ENCODE measurements at regions not wholly inside any gene's neighbourhood (a gene's known extent, or its start where the extent isn't known, plus 50 kb on each side); places are given as distances from the start of the nearest gene placed in this dataset.

GRCh38 chr15:36313021-36313420 is 266.4 kb upstream of the CDIN1 start:
- H3K36me3 Mint-ChIP-seq: no peaks in the 10 kb centered on the region
- peaks cover 2% of the 10 kb centered on the region for H3K9me3 Mint-ChIP-seq
- H3K4me1 Mint-ChIP-seq: no peaks in the 10 kb centered on the region
- no peak for ATAC-seq (ENCODE audit: low read depth)
- H3K4me3 Mint-ChIP-seq: no peak overlapping the region
- H3K27ac Mint-ChIP-seq: no peak overlapping the region
- H3K27me3 Mint-ChIP-seq: no peaks in the 10 kb centered on the region
- no peak for DNase-seq (ENCODE audit: low spot score in 2 of 2)

GRCh38 chr15:36313736-36314280 is 265.6 kb upstream of the CDIN1 start:
- H3K4me3 Mint-ChIP-seq: no peak overlapping the region
- ATAC-seq (ENCODE audit: low read depth) (no peak), DNase-seq (ENCODE audit: low spot score in 2 of 2) (no peak)
- H3K9me3 Mint-ChIP-seq: peaks cover 2% of the 10 kb centered on the region
- H3K4me1 Mint-ChIP-seq: no peaks in the 10 kb centered on the region
- no peaks in the 10 kb centered on the region for H3K27me3 Mint-ChIP-seq
- H3K27ac Mint-ChIP-seq: no peak overlapping the region
- H3K36me3 Mint-ChIP-seq: no peaks in the 10 kb centered on the region

GRCh38 chr15:36315649-36316048 is 263.8 kb upstream of the CDIN1 start:
- H3K36me3 Mint-ChIP-seq: no peaks in the 10 kb centered on the region
- ATAC-seq (ENCODE audit: low read depth) (no peak), DNase-seq (ENCODE audit: low spot score in 2 of 2) (no peak)
- H3K27ac Mint-ChIP-seq: no peak overlapping the region
- no peaks in the 10 kb centered on the region for H3K4me1 Mint-ChIP-seq
- H3K27me3 Mint-ChIP-seq: no peaks in the 10 kb centered on the region
- no peaks in the 10 kb centered on the region for H3K9me3 Mint-ChIP-seq
- H3K4me3 Mint-ChIP-seq: no peak overlapping the region

GRCh38 chr15:36323615-36324014 is 255.8 kb upstream of the CDIN1 start:
- Mint-ChIP-seq H3K27ac (no peak overlapping the region), H3K9me3 (peaks cover 1% of the 10 kb centered on the region), H3K27me3 (no peaks in the 10 kb centered on the region), H3K36me3 (no peaks in the 10 kb centered on the region), H3K4me1 (no peaks in the 10 kb centered on the region), H3K4me3 (no peak overlapping the region)
- DNase-seq (ENCODE audit: low spot score in 2 of 2) (no peak), ATAC-seq (ENCODE audit: low read depth) (no peak)

GRCh38 chr15:36325206-36325605 is 254.2 kb upstream of the CDIN1 start:
- ATAC-seq (ENCODE audit: low read depth) (no peak), DNase-seq (ENCODE audit: low spot score in 2 of 2) (no peak)
- H3K4me1 Mint-ChIP-seq: no peaks in the 10 kb centered on the region
- H3K4me3 Mint-ChIP-seq: no peak overlapping the region
- H3K36me3 Mint-ChIP-seq: no peaks in the 10 kb centered on the region
- H3K27ac Mint-ChIP-seq: no peak overlapping the region
- peaks cover 1% of the 10 kb centered on the region for H3K9me3 Mint-ChIP-seq
- H3K27me3 Mint-ChIP-seq: no peaks in the 10 kb centered on the region

GRCh38 chr15:36329592-36329991 is 249.8 kb upstream of the CDIN1 start:
- H3K9me3 Mint-ChIP-seq: peaks cover 1% of the 10 kb centered on the region
- DNase-seq (ENCODE audit: low spot score in 2 of 2): no peak
- H3K36me3 Mint-ChIP-seq: no peaks in the 10 kb centered on the region
- H3K4me3 Mint-ChIP-seq: no peak overlapping the region
- no peak overlapping the region for H3K27ac Mint-ChIP-seq
- H3K27me3 Mint-ChIP-seq: no peaks in the 10 kb centered on the region
- ATAC-seq (ENCODE audit: low read depth): no peak
- H3K4me1 Mint-ChIP-seq: no peaks in the 10 kb centered on the region

GRCh38 chr15:36330598-36330997 is 248.8 kb upstream of the CDIN1 start:
- Mint-ChIP-seq H3K4me1 (no peaks in the 10 kb centered on the region), H3K4me3 (no peak overlapping the region)

GRCh38 chr15:36331531-36332275 is 247.7 kb upstream of the CDIN1 start:
- no peak for DNase-seq (ENCODE audit: low spot score in 2 of 2)
- no peaks in the 10 kb centered on the region for H3K27me3 Mint-ChIP-seq
- H3K4me1 Mint-ChIP-seq: no peaks in the 10 kb centered on the region
- no peak for ATAC-seq (ENCODE audit: low read depth)
- peaks cover 2% of the 10 kb centered on the region for H3K9me3 Mint-ChIP-seq
- H3K4me3 Mint-ChIP-seq: no peak overlapping the region
- no peak overlapping the region for H3K27ac Mint-ChIP-seq
- H3K36me3 Mint-ChIP-seq: no peaks in the 10 kb centered on the region

More at GRCh38 chr15:36330598-36330997, 248.8 kb upstream of the CDIN1 start:
- ATAC-seq (ENCODE audit: low read depth) (no peak), DNase-seq (ENCODE audit: low spot score in 2 of 2) (no peak)
- Mint-ChIP-seq H3K27ac (no peak overlapping the region), H3K9me3 (no peaks in the 10 kb centered on the region), H3K36me3 (no peaks in the 10 kb centered on the region), H3K27me3 (no peaks in the 10 kb centered on the region)

- Mint-ChIP-seq H3K9me3 (peaks cover 2% of the 10 kb centered on the region), H3K4me3 (no peak overlapping the region), H3K27me3 (no peaks in the 10 kb centered on the region), H3K36me3 (no peaks in the 10 kb centered on the region), H3K4me1 (no peaks in the 10 kb centered on the region), H3K27ac (no peak overlapping the region)
- ATAC-seq (ENCODE audit: low read depth) (no peak), DNase-seq (ENCODE audit: low spot score in 2 of 2) (no peak)
These were observed 247.1 kb upstream of the CDIN1 start for GRCh38 chr15:36332301-36332700.

GRCh38 chr15:36332896-36333295 is 246.5 kb upstream of the CDIN1 start:
- H3K27me3 Mint-ChIP-seq: no peaks in the 10 kb centered on the region
- no peaks in the 10 kb centered on the region for H3K4me1 Mint-ChIP-seq

GRCh38 chr15:36334059-36334458 is 245.4 kb upstream of the CDIN1 start:
- Mint-ChIP-seq H3K27me3 (no peaks in the 10 kb centered on the region), H3K4me3 (no peak overlapping the region), H3K27ac (no peak overlapping the region), H3K9me3 (peaks cover 2% of the 10 kb centered on the region), H3K4me1 (no peaks in the 10 kb centered on the region), H3K36me3 (no peaks in the 10 kb centered on the region)
- ATAC-seq (ENCODE audit: low read depth): no peak
- DNase-seq (ENCODE audit: low spot score in 2 of 2): no peak

More at GRCh38 chr15:36332896-36333295, 246.5 kb upstream of the CDIN1 start:
- no peak for DNase-seq (ENCODE audit: low spot score in 2 of 2)
- H3K4me3 Mint-ChIP-seq: no peak overlapping the region
- peaks cover 2% of the 10 kb centered on the region for H3K9me3 Mint-ChIP-seq
- no peaks in the 10 kb centered on the region for H3K36me3 Mint-ChIP-seq
- H3K27ac Mint-ChIP-seq: no peak overlapping the region
- ATAC-seq (ENCODE audit: low read depth): no peak

GRCh38 chr15:36335224-36335623 is 244.2 kb upstream of the CDIN1 start:
- DNase-seq (ENCODE audit: low spot score in 2 of 2) (no peak), ATAC-seq (ENCODE audit: low read depth) (no peak)
- Mint-ChIP-seq H3K4me1 (no peaks in the 10 kb centered on the region), H3K36me3 (no peaks in the 10 kb centered on the region), H3K9me3 (peaks cover 3% of the 10 kb centered on the region), H3K27me3 (no peaks in the 10 kb centered on the region), H3K27ac (no peak overlapping the region), H3K4me3 (no peak overlapping the region)

GRCh38 chr15:36335659-36336058 is 243.8 kb upstream of the CDIN1 start:
- no peak overlapping the region for H3K27ac Mint-ChIP-seq
- no peaks in the 10 kb centered on the region for H3K27me3 Mint-ChIP-seq
- no peak overlapping the region for H3K4me3 Mint-ChIP-seq
- H3K4me1 Mint-ChIP-seq: no peaks in the 10 kb centered on the region
- ATAC-seq (ENCODE audit: low read depth) (no peak), DNase-seq (ENCODE audit: low spot score in 2 of 2) (no peak)
- no peaks in the 10 kb centered on the region for H3K36me3 Mint-ChIP-seq
- H3K9me3 Mint-ChIP-seq: peaks cover 3% of the 10 kb centered on the region

- Mint-ChIP-seq H3K36me3 (no peaks in the 10 kb centered on the region), H3K27ac (no peak overlapping the region), H3K4me1 (no peaks in the 10 kb centered on the region), H3K27me3 (no peaks in the 10 kb centered on the region), H3K9me3 (peaks cover 3% of the 10 kb centered on the region), H3K4me3 (no peak overlapping the region)
- ATAC-seq (ENCODE audit: low read depth) (no peak), DNase-seq (ENCODE audit: low spot score in 2 of 2) (no peak)
These were observed 234.5 kb upstream of the CDIN1 start for GRCh38 chr15:36344887-36345286.

GRCh38 chr15:36347272-36347858 is 232.1 kb upstream of the CDIN1 start:
- H3K27ac Mint-ChIP-seq: no peak overlapping the region
- no peaks in the 10 kb centered on the region for H3K27me3 Mint-ChIP-seq
- ATAC-seq (ENCODE audit: low read depth): no peak

More at GRCh38 chr15:36347272-36347858, 232.1 kb upstream of the CDIN1 start:
- H3K4me1 Mint-ChIP-seq: no peaks in the 10 kb centered on the region
- H3K9me3 Mint-ChIP-seq: peaks cover 2% of the 10 kb centered on the region
- no peak for DNase-seq (ENCODE audit: low spot score in 2 of 2)
- no peak overlapping the region for H3K4me3 Mint-ChIP-seq
- no peaks in the 10 kb centered on the region for H3K36me3 Mint-ChIP-seq
